ENCODE measurements at regions not wholly inside any gene's neighbourhood (a gene's known extent, or its start where the extent isn't known, plus 50 kb on each side); places are given as distances from the start of the nearest gene placed in this dataset.

DNA sequence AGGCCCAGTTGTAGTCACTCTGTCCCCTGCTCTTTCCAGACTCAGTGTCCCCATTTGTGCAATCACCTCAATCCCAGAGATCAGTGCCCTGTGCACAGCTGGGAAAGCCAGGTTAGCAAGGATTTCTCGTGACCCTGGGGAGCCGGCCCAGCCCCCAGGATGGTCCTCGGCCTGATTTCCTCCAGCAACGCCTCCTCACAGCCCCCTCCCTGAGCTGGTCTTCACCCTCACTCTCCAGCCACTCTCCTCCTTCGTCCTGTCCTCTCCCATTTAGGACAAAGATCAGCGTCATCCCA, 194.8 kb upstream of the C14orf180 start:
- no peak overlapping the region for H3K4me3 ChIP-seq (ENCODE audit: low read depth, low read length)
- no peak for DNase-seq (ENCODE audit: low read depth)
- TF ChIP-seq, protein P1, sequence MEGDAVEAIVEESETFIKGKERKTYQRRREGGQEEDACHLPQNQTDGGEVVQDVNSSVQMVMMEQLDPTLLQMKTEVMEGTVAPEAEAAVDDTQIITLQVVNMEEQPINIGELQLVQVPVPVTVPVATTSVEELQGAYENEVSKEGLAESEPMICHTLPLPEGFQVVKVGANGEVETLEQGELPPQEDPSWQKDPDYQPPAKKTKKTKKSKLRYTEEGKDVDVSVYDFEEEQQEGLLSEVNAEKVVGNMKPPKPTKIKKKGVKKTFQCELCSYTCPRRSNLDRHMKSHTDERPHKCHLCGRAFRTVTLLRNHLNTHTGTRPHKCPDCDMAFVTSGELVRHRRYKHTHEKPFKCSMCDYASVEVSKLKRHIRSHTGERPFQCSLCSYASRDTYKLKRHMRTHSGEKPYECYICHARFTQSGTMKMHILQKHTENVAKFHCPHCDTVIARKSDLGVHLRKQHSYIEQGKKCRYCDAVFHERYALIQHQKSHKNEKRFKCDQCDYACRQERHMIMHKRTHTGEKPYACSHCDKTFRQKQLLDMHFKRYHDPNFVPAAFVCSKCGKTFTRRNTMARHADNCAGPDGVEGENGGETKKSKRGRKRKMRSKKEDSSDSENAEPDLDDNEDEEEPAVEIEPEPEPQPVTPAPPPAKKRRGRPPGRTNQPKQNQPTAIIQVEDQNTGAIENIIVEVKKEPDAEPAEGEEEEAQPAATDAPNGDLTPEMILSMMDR (IDR thresholded peaks at IDR 0.05; ENCODE audit: control insufficient read depth, extremely low read depth, insufficient read depth), result no peak

DNA sequence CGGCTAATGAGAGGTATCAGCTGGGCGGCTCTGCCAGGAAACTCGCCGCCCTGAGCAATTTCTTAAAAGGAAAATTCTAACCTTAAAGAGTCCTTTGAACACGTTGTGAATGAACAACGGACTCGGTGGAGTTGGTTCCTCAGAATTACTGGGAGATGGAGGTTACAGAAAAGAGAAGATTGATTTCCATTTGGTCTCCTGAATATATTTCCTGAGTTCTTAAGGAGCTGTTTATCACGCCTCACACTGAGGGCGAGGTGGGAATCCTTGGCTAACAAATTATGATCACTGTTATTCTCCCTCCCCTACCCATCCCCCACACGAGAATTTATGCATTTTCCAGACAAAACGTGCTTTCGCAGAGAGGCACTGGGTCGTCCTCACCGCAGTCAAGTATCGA, 194.5 kb upstream of the C14orf180 start:
- no peak for DNase-seq (ENCODE audit: low read depth)
- no peak overlapping the region for H3K4me3 ChIP-seq (ENCODE audit: low read depth, low read length)
- TF ChIP-seq, protein P1 (IDR thresholded peaks at IDR 0.05; ENCODE audit: control insufficient read depth, extremely low read depth, insufficient read depth), result no peak

DNA sequence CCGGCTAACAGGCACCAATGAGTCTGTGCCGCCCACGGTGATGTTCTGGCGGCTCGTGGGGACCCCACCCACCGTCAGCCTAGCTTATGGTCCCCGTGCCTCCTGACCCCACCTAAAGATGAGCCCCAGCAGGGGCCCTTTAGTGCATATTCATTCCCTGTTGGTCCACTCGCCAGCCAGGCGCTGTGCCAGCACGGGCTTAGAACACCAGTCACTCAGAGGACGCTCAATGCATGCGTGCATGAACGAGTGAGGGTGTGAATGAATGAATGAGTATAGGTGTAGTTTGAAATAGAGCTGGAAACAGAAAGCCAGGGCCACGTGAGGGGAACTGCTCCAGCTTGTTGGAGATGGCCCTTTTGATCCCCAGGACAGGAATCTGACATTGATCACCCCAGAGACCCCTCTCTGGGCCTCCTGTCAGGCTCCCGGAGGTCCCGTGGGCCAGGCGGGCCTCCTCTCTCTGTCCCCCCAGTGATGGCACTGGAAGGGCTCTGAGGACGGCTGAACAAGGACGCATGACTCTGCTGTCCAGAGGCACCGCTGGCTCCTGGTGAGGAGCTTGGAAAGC, 193.9 kb upstream of the C14orf180 start:
- no peak for DNase-seq (ENCODE audit: low read depth)
- TF ChIP-seq, protein P1 (IDR thresholded peaks at IDR 0.05; ENCODE audit: control insufficient read depth, extremely low read depth, insufficient read depth), result no peak
- no peak overlapping the region for H3K4me3 ChIP-seq (ENCODE audit: low read depth, low read length)

DNA sequence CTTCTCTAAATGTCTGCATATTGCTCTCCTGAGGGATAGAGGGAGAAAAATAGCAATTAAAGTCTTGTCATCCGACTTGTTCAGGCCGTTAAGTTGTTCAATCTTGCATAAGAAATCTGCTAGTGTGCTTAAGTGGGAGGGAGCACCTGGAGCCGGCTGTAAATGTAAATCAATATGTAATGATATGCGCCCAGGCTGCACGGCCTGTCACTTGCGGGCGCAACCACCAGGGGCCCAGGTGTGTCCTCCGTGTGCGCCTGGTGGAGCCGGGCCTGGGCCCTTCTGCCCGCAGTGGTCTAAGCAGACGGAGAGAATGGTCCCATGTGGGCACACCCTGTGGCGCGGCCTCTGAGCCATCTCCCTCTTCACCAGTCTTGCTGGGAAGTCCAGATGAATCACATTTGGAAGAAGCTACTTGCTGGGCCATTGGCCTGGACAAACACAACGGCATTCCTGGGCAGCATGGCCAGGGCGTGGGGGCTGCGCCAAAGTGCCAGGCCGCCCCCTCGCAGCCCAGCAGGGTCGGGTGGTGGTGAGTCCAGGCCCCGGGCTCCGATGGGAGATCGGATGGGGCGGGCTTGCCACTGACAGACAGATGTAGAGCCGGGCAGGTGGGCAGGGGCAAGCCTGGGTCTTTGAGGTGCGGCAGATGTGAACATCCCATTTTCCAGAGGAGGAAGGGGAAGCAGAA, 193.3 kb upstream of the C14orf180 start:
- no peak overlapping the region for H3K4me3 ChIP-seq (ENCODE audit: low read depth, low read length)
- TF ChIP-seq, protein P1 (IDR thresholded peaks at IDR 0.05; ENCODE audit: control insufficient read depth, extremely low read depth, insufficient read depth), result no peak
- no peak for DNase-seq (ENCODE audit: low read depth)

DNA sequence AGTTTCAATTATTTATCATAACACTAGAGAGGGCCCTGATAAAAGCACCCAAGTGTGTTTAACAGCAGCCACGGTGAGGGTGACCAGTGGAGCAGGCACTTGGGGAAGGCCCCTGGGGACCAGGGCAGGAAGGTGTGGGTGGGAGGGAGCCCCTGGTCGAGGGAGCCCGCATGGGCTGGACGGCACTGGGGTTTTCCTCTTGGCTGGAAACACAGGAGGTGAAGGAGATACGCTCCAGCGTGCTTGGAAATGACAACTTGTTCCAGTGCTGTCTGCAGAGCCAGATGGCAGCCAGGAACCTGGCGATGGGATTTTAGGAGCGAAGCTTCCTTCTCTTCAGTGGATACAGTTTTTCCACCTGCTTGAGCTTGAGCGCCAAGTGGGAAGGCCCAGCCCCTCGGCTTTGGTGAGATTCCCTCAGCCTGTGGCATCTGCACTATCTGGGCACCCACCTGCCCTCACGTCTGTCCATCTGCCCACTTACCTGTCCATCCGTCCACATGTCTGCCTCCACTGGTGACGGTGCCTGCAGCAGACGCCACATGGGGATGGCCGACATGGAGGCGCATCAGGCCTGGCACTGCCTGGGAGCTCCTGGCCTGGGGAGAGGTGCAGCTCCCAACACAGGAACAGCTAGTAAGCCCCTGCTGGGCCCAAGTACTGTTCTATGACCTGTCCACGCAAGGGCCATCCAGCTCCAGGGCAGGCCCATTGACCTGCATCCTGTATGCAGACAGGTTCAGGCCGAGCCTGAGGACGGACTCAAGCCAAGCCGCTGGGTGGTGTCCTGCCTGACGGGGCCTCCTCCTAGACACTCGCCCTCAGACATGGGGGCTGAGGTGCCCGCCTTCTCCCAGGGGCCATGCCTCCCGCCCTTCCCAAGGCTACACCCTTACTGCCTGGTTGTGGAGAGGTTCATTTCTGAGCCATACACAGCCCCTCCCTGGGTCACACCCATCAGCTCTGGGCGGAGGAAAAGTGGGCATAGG, 192.2 kb upstream of the C14orf180 start:
- TF ChIP-seq, protein P1 (IDR thresholded peaks at IDR 0.05; ENCODE audit: control insufficient read depth, extremely low read depth, insufficient read depth), result no peak
- DNase-seq (ENCODE audit: low read depth), result no peak
- no peak overlapping the region for H3K4me3 ChIP-seq (ENCODE audit: low read depth, low read length)

DNA sequence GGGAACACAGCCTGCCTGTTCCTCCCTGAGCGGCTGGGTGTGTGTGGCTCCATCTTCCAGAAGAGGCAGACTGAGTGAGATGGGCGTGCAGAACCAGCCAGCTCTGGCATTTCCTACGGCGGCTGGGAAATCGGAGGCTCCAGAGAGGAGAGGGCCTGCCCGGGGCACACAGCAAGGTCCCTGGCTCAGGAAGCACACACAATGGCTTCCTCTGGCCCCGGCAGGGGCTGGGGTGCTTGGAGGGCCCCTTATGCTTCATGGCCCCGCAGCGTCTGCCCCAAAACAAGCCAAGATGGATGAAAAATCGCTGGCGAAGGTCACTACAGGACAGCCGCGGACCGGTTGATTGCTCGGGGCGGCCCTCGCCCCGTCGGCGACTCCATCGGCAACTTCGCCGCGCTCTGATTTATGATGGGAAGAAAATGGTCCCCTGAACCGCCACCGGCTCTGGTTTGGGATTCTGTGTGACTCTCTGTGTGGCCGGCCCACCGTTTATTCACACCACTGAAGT, 191.5 kb upstream of the C14orf180 start:
- H3K4me3 ChIP-seq (ENCODE audit: low read depth, low read length), result no peak overlapping the region
- no peak for DNase-seq (ENCODE audit: low read depth)
- TF ChIP-seq, protein P1 (IDR thresholded peaks at IDR 0.05; ENCODE audit: control insufficient read depth, extremely low read depth, insufficient read depth), result no peak

All from LNCaP clone FGC (cell line).